ENCODE measurements at regions not wholly inside any gene's neighbourhood (a gene's known extent, or its start where the extent isn't known, plus 50 kb on each side); places are given as distances from the start of the nearest gene placed in this dataset.
"Not testable (repeated sequence)": the region's sequence is repeated elsewhere in the genome, so short reads cannot be mapped to it uniquely, and the experiment has no call there.

GRCh38 chr21:36207577-36208320, 51.1 kb downstream of the DOP1B start:
- no peak for DNase-seq (ENCODE audit: low read depth in 2 of 2, low spot score in 1 of 2)

DNA sequence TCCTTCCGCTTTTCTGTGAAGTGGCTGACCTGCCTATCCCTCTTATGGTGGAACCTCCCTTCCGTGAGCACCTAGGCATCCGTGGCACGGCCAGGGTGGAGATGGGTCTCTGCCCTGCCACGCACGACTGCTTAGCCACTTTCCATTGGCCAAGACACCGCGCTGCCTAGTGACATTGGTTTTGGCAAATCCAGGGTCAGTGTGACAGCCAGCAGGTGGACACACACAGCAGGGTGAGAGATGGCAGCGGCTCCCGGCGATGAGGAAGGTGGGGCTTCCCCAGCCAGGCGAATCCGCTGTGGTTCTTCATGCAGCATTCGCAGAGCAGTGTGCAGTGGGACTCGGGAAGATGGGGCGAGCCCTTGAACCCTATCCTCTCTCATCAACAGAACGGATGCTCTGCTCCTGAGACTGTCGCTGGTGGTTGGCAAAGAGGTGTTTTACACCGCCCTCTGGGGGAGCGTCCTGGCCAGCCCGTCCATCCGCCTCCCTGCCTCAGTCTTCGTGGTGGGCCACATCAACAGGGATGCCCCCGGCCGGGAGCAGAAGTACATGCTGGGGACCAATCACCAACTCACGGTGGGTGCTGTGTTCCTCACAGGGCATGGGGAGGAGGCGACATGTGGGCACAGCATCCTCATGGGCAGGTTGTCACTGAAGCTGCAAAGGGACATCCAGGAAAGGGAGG, 51.8 kb downstream of the DOP1B start:
- no peak for DNase-seq (ENCODE audit: low read depth in 2 of 2, low spot score in 1 of 2)

- DNase-seq (ENCODE audit: low read depth in 2 of 2, low spot score in 1 of 2): no peak
Observed at GRCh38 chr21:36209626-36210171, 53.1 kb downstream of the DOP1B start.

DNA sequence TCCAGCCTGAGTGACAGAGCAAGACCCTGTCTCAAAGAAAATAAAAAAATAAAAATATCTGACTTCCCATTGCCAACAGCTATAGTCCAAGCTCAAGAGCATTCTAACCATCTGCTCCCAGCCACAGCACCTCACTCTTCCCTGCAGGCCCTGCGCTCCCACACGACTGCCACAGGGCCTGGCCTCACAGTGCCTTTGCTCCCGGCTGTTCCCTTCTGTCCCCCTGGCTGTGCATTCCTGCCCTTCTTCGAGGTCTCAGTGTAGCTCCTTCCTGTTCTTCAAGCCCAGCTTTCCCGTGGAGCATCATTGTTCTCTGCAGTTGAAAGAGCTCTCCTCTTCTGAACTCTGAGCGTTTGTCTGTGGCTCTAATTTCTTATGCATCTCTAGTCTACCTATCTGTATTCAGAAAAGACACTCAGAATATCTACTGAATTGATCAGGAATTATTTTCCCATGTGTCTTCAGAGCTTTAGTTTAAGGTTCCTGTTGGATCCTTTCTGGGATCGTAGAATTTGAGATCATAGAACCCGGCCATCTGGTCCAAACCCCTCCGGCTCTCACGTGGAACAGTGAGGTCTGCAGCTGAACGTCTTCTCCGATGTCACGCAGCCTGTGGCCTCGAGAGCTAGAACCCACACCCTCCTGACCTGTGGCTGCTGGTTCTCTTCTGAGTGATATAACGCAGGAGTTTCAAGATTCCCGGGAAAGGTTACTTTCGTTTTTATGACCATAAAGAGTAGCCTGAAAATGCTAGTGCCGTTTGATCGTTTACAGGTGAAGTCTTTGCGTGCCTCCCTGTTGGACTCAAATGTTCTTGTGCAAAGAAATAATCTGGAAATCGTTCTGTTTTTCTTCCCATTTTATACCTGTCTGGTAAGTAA, 54.4 kb downstream of the DOP1B start:
- no peak for DNase-seq (ENCODE audit: low read depth in 2 of 2, low spot score in 1 of 2)

GRCh38 chr21:36211660-36212512, 55.3 kb downstream of the DOP1B start:
- DNase-seq (ENCODE audit: low read depth in 2 of 2, low spot score in 1 of 2): no peak

DNA sequence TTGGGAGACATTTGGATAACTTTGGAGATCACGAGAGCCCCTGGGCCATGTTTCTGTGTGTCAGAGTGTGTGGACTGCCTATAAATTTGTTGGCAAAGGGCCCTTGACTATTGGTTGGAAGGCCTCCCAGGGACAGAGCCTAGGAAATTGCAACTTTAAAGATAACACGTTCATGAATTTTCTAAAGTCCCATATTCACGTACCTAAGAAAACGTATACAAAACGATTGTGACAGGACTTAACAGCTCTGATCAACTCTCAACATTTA, 55.8 kb downstream of the DOP1B start:
- no peak for DNase-seq (ENCODE audit: low read depth in 2 of 2, low spot score in 1 of 2)

DNA sequence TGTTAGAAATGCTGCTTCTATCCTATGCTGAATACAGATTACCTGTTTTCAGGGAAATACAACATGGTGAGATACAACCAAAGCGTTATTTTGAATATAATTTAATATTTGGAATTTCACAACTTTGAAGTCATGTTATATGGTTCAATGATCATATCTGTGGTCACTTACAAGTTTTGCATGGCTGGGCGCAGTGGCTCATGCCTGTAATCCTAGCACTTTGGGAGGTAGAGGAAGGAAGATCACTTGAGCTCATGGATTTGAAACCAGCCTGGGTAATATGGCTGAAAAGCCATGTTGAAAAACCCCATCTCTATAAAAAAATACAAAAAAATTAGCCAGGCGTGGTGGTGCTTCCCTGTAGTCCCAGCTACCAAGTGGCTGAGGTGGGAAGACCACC, 57.9 kb downstream of the DOP1B start:
- DNase-seq (ENCODE audit: low read depth in 2 of 2, low spot score in 1 of 2): no peak

DNA sequence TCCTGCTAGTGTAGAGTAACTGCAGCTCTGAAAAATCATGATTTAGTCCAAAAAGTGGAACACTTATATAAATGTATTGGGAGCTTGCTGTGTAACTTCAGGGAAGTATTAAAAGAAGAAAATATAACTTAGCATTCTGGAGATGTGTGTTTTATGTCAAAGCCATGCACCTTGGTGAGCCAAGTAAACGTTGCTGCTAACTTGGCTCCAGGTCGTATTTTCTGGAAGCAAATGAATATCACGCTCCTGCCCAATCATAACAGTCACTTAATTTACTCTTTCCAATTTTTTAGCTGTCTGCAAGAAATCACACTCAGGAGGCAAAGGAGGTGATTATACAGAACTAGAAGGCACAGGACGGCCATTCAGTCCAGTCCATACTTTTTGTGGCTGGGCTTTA, 61.1 kb downstream of the DOP1B start:
- DNase-seq (ENCODE audit: low read depth in 2 of 2, low spot score in 1 of 2): no peak

- DNase-seq (ENCODE audit: low read depth in 2 of 2, low spot score in 1 of 2): no peak
Observed at GRCh38 chr21:36218691-36219090, 62.1 kb downstream of the DOP1B start.

DNA sequence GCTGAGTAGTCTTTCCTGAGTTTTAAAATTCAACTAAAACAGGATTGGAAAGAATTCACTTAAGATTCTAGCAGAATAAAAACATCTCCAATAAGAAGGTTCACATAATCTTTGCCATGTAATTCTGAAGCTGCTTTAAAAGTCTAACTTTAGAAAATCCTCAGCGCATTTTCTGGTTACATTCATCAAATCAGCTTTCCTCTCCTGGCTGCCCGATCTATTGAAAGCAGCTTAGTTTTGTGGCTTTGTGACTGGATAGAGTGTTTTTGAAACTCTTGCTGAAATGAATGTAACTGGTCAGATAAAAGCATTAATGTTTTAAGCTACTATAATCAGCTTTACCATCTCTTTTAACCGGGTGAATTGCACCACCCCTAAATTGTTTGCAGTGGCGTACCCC, 66.8 kb downstream of the DOP1B start:
- DNase-seq (ENCODE audit: low read depth in 2 of 2, low spot score in 1 of 2): no peak

GRCh38 chr21:36229181-36229580, 72.6 kb downstream of the DOP1B start:
- no peak for DNase-seq (ENCODE audit: low read depth in 2 of 2, low spot score in 1 of 2)

- DNase-seq (ENCODE audit: low read depth in 2 of 2, low spot score in 1 of 2): not testable (repeated sequence)
Observed at GRCh38 chr21:36231444-36231843, 74.8 kb downstream of the DOP1B start.

DNA sequence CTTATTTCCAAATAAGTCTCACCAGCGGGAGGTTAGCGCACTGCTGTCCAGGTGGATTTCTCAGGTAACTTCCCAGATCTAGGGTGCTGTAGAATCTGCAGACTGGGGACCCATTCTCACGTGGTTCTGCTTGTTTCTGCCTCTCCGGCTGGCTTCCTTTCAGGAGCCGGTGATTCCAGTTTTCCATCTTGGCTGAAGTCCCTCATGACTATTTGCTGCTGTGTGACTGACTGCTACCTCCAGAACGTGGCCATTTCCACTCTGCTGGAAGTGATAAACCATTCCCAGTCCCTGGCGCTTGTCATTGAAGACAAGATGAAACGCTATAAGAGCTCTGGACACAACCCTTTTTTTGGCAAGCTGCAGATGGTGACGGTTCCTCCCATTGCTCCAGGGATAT, 76.0 kb downstream of the DOP1B start:
- no peak for DNase-seq (ENCODE audit: low read depth in 2 of 2, low spot score in 1 of 2)

GRCh38 chr21:36235058-36235582, 78.5 kb downstream of the DOP1B start:
- DNase-seq (ENCODE audit: low read depth in 2 of 2, low spot score in 1 of 2): no peak

- no peak for DNase-seq (ENCODE audit: low read depth in 2 of 2, low spot score in 1 of 2)
Observed at GRCh38 chr21:36236052-36236730, 79.6 kb downstream of the DOP1B start.

GRCh38 chr21:36237441-36237840, 80.8 kb downstream of the DOP1B start:
- DNase-seq (ENCODE audit: low read depth in 2 of 2, low spot score in 1 of 2): no peak

DNA sequence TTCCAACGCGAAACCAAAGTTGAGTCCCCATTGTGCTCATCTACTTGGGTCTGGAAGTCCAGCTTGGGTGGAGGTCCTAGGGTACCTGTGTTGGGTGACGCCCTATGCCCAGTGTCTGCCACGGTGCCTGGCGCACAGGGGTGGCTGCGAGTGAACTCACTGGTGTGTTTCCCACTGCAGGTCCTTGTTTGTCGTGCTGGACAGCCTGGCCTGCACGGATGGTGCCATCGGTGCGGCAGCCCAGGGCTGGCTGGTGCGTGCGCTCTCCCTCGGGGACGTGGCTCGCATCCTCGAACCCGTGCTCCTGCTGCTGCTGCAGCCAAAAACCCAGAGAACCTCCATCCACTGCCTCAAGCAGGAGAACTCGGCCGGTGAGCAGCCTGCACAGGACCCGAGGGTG, 80.4 kb upstream of the MORC3 start:
- DNase-seq (ENCODE audit: low read depth in 2 of 2, low spot score in 1 of 2): no peak

- DNase-seq (ENCODE audit: low read depth in 2 of 2, low spot score in 1 of 2): no peak
Observed at GRCh38 chr21:36241717-36242116, 78.3 kb upstream of the MORC3 start.

DNA sequence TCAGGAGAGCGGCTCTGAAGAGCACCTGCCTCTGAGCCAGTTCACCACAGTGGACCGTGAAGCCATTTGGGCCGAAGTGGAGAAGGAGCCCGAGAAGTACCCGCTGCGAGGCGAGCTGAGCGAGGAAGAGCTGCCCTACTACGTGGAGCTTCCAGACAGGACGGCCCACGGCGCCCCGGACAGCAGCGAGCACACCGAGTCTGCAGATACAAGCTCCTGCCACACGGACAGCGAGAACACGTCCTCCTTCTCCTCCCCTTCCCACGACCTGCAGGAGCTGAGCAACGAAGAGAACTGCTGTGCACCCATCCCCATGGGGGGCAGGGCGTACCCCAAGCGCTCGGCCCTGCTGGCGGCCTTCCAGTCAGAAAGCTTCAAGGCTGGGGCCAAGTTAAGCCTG, 74.9 kb upstream of the MORC3 start:
- DNase-seq (ENCODE audit: low read depth in 2 of 2, low spot score in 1 of 2): no peak

DNA sequence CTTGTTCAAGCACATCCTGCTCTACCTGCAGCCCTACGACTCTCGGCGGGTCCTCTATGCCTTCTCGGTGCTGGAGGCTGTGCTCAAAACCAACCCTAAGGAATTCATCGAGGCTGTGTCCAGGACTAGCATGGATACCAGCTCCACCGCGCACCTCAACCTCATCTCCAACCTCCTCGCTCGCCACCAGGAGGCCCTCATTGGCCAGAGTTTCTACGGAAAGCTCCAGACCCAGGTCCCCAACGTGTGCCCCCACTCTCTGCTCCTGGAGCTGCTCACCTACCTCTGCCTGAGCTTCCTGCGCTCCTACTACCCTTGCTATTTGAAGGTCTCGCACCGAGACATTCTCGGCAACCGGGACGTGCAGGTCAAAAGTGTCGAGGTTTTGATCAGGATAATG, 74.3 kb upstream of the MORC3 start:
- DNase-seq (ENCODE audit: low read depth in 2 of 2, low spot score in 1 of 2): no peak

Measured in stimulated activated CD8-positive, alpha-beta memory T cell treated with anti-CD3 and anti-CD28 coated beads, Interleukin-4, amount 100 ng/mL, for 1 hour (primary cell).